Natural killer cell (primary cell): ENCODE measurements at regions not wholly inside any gene's neighbourhood (a gene's known extent, or its start where the extent isn't known, plus 50 kb on each side); places are given as distances from the start of the nearest gene placed in this dataset.

Experiments used
- ATAC-seq, 3 donors: fragments of 150-1000 bp in 2 of 3; fragments of 200-7000 bp in 1 of 3; cut with Tn5 transposase; 1 replicate in 1 of 3; 2 replicates in 2 of 3; pipeline ENCODE4 v1.10.0; 2021; ENCODE audit warnings: mild to moderate bottlenecking in 2 of 3, moderate library complexity in 2 of 3
- DNase-seq, 2 donors: peaks; one replicate each; pipeline versions ENCODE4 v3.0.0 to v3.0.0-alpha.2; 2013 to 2021; ENCODE audit warnings: mixed read lengths in 1 of 2
- H3K27ac ChIP-seq: one replicate; pipeline ENCODE4 v1.5.1; 2013; ENCODE audit warnings: mild to moderate bottlenecking, low read length
- H3K27me3 ChIP-seq: one replicate; pipeline ENCODE4 v1.6.1; 2013; ENCODE audit warnings: low read length; ENCODE audit not compliant: control insufficient read depth, insufficient read depth
- H3K36me3 ChIP-seq: one replicate; pipeline ENCODE4 v1.6.1; 2013; ENCODE audit warnings: low read length; ENCODE audit not compliant: control insufficient read depth, insufficient read depth
- H3K4me1 ChIP-seq: one replicate; pipeline ENCODE4 v1.6.1; 2013; ENCODE audit warnings: low read length; ENCODE audit not compliant: control insufficient read depth, insufficient read depth
- H3K4me3 ChIP-seq: one replicate; pipeline ENCODE4 v1.5.1; 2013; ENCODE audit warnings: low read length
- H3K9me3 ChIP-seq: one replicate; pipeline ENCODE4 v1.6.1; 2013; ENCODE audit warnings: low read length; ENCODE audit not compliant: control insufficient read depth, insufficient read depth
- H3K27ac Mint-ChIP-seq, 2 donors: one replicate each; pipeline ENCODE4 v1.8.0; 2022; ENCODE audit warnings: mild to moderate bottlenecking in 2 of 2, mixed read lengths in 2 of 2, moderate library complexity in 1 of 2
- H3K27me3 Mint-ChIP-seq, 2 donors: one replicate each; pipeline ENCODE4 v1.8.0; 2022; ENCODE audit warnings: low read depth in 2 of 2, mixed read lengths in 2 of 2
- H3K36me3 Mint-ChIP-seq: one replicate; pipeline ENCODE4 v1.8.0; 2022; ENCODE audit warnings: mixed read lengths
- H3K4me1 Mint-ChIP-seq, 2 donors: one replicate each; pipeline ENCODE4 v1.8.0; 2022; ENCODE audit warnings: mixed read lengths in 2 of 2
- H3K4me3 Mint-ChIP-seq: one replicate; pipeline ENCODE4 v1.8.0; 2022; ENCODE audit warnings: mild to moderate bottlenecking, moderate library complexity, mixed read lengths
- H3K9me3 Mint-ChIP-seq, 2 donors: one replicate each; pipeline ENCODE4 v1.8.0; 2022; ENCODE audit warnings: mixed read lengths in 2 of 2
- WGBS: methylation state at CpG from one replicate; pipeline ENCODE4 v1.1.7; 2013; ENCODE audit warnings: missing lambda C conversion rate; ENCODE audit not compliant: insufficient coverage; 5-methylcytosine and 5-hydroxymethylcytosine counted together
- intact Hi-C: fragments of 100-400 bp; cut with micrococcal nuclease; formaldehyde crosslinking; loops from one replicate; pipeline ENCODE4 v1.14.2; 2022
- TF ChIP-seq, protein P1 (sequence below): fragments of 200-600 bp; IDR thresholded peaks from one replicate; pipeline ENCODE4 v1.8.0; 2022; ENCODE audit warnings: antibody characterized with exemption

DNA sequence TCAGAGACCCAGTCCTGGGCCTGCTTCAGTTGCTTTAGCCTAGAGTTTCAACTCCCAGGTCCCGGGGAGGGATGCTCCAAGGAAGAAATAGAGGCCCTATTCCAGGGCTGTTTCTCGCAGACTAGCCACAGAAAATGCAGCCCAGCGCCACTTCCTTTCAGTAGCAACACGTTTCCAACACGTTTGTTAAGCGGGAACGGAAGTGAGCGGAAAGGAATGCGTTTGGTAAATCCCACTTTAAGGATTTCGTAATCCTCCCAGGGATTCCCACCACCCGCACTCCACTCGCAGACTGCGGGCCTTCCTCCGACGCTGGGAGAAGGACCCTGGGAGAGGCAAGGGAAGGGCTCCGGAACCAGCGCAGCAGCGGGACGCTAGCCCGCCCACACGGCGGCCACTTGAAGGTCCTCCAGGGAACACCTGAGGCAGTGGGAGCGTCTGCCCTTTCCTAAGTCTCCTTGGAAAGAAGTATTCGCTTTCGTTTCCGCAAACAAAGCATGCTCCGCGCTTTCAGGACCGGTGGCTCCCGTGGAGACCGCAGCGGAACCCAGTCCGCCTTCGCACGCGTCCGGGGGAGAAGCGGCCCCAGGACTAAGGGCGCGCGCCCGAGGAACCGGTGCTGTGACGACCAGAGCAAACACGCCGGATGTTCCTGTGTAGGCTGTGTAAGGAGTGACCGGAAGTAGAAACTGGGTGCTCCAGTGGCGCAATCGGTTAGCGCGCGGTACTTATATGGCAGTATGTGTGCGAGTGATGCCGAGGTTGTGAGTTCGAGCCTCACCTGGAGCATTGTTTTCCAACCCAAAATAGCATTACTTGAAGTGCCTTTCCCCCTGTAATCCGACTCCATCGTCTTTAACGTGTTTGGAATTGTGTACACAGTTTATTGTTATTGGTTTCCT lies 227.6 kb upstream of the PRSS16 start:
- H3K4me1 ChIP-seq = peaks cover 14% of the 10 kb centered on the region
- no peaks in the 10 kb centered on the region for H3K9me3 ChIP-seq
- 11% methylated on average over 55 of the region's 58 CpGs for WGBS
- Mint-ChIP-seq H3K27me3 (peaks cover 9 to 21% of the 10 kb centered on the region in 2 donors), H3K4me3 (peak overlapping the region; percentile 84), H3K4me1 (peaks cover 14 to 16% of the 10 kb centered on the region in 2 donors), H3K36me3 (no peaks in the 10 kb centered on the region), H3K27ac (peak overlapping the region; percentile 74 to 81), H3K9me3 (peaks cover 4 to 13% of the 10 kb centered on the region in 2 donors)
- no peaks in the 10 kb centered on the region for H3K36me3 ChIP-seq
- H3K27ac ChIP-seq = peak overlapping the region; percentile 56
- TF ChIP-seq, protein P1, sequence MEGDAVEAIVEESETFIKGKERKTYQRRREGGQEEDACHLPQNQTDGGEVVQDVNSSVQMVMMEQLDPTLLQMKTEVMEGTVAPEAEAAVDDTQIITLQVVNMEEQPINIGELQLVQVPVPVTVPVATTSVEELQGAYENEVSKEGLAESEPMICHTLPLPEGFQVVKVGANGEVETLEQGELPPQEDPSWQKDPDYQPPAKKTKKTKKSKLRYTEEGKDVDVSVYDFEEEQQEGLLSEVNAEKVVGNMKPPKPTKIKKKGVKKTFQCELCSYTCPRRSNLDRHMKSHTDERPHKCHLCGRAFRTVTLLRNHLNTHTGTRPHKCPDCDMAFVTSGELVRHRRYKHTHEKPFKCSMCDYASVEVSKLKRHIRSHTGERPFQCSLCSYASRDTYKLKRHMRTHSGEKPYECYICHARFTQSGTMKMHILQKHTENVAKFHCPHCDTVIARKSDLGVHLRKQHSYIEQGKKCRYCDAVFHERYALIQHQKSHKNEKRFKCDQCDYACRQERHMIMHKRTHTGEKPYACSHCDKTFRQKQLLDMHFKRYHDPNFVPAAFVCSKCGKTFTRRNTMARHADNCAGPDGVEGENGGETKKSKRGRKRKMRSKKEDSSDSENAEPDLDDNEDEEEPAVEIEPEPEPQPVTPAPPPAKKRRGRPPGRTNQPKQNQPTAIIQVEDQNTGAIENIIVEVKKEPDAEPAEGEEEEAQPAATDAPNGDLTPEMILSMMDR = no peak
- ATAC-seq = peak; percentile 56 to 82 (median 75)
- H3K4me3 ChIP-seq = peak overlapping the region; percentile 51
- H3K27me3 ChIP-seq = no peaks in the 10 kb centered on the region
- peak; percentile 32 to 61 for DNase-seq
- intact Hi-C loops = no loop called here

DNA sequence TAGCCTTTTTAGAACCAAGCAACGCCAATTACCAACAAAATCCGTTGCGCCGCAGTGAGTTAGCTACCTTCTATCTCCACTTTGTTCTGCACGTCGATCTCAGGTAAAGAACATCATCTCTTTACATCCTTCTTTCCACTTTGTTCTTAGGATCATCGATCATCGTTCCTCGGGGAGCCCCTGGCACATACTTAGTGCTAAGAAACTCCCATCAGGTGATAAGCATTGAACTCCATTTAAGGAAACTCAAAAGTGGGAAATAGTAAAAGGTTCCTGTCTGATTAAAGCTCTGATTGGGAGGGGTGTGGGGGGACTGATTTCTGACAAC lies 227.0 kb upstream of the PRSS16 start:
- H3K27ac Mint-ChIP-seq = peak overlapping the region in 1 of 2 donors; percentile 81
- TF ChIP-seq, protein P1 = no peak
- DNase-seq = no peak

DNA sequence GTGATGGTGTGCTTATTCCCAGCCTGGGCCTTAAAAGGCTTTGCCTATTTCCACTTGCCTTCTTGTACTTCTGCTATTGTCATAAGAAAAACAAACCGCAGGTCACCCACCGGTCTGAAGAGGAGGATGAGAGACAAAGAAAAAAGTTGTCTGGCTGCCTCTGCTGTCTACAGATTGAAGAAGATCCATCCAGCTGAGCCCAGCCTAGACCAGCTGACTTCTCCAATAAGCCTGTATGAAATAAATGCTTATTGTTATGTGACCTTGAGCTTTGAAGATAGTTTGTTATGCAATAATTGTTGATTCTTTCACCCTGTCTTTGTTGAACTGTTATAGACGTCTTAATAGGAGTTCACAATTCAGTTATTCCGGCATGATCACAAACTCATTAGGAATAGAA lies 223.8 kb upstream of the PRSS16 start:
- H3K36me3 Mint-ChIP-seq = no peaks in the 10 kb centered on the region
- TF ChIP-seq, protein P1 = no peak

More for the DNA sequence above, 227.0 kb upstream of the PRSS16 start:
- H3K27ac ChIP-seq = peak overlapping the region; percentile 56
- ATAC-seq = no peak
- intact Hi-C loops = no loop called here
- H3K9me3 Mint-ChIP-seq = peaks cover 4 to 11% of the 10 kb centered on the region in 2 donors
- no peaks in the 10 kb centered on the region for H3K9me3 ChIP-seq
- WGBS = 71% methylated on average over 9 of the region's 9 CpGs
- no peaks in the 10 kb centered on the region for H3K36me3 ChIP-seq
- peaks cover 14 to 27% of the 10 kb centered on the region in 2 donors for H3K27me3 Mint-ChIP-seq
- H3K4me3 Mint-ChIP-seq = peak overlapping the region; percentile 84
- peak overlapping the region; percentile 51 for H3K4me3 ChIP-seq
- peaks cover 14 to 16% of the 10 kb centered on the region in 2 donors for H3K4me1 Mint-ChIP-seq
- H3K36me3 Mint-ChIP-seq = no peaks in the 10 kb centered on the region
- H3K27me3 ChIP-seq = no peaks in the 10 kb centered on the region
- peaks cover 14% of the 10 kb centered on the region for H3K4me1 ChIP-seq

More for the DNA sequence above, 223.8 kb upstream of the PRSS16 start:
- intact Hi-C loops = no loop called here
- H3K27me3 ChIP-seq = peaks cover 5% of the 10 kb centered on the region
- H3K4me3 ChIP-seq = no peak overlapping the region
- Mint-ChIP-seq H3K27me3 (peaks cover 23 to 57% of the 10 kb centered on the region in 2 donors), H3K27ac (no peak overlapping the region), H3K4me3 (no peak overlapping the region), H3K9me3 (peaks cover 2 to 8% of the 10 kb centered on the region in 2 donors), H3K4me1 (peaks cover 14 to 16% of the 10 kb centered on the region in 2 donors)
- no peaks in the 10 kb centered on the region for H3K36me3 ChIP-seq
- no peak overlapping the region for H3K27ac ChIP-seq
- peaks cover 14% of the 10 kb centered on the region for H3K4me1 ChIP-seq
- no peaks in the 10 kb centered on the region for H3K9me3 ChIP-seq
- DNase-seq (no peak), ATAC-seq (no peak)
- 93% methylated on average over 3 of the region's 4 CpGs for WGBS
